Sigmoid colon (tissue), 6 donors: ENCODE measurements at regions not wholly inside any gene's neighbourhood (a gene's known extent, or its start where the extent isn't known, plus 50 kb on each side); places are given as distances from the start of the nearest gene placed in this dataset.

Experiments
- DNase-seq: peaks from one replicate; pipeline ENCODE4 v3.0.0-alpha.2; 2019
- H3K27ac ChIP-seq, 4 donors: fragments of 200-600 bp; sonication (generic); one replicate each; pipeline ENCODE4 v1.5.1; 2016 to 2019; ENCODE audit warnings: mild to moderate bottlenecking in 1 of 4
- H3K27me3 ChIP-seq, 3 donors: fragments of 200-600 bp; sonication (generic); one replicate each; pipeline ENCODE4 v1.5.1; 2019; ENCODE audit warnings: mild to moderate bottlenecking in 1 of 3
- H3K36me3 ChIP-seq, 4 donors: fragments of 200-600 bp; sonication (generic); one replicate each; pipeline ENCODE4 v1.5.1; 2016 to 2019
- H3K4me1 ChIP-seq, 4 donors: fragments of 200-600 bp; sonication (generic); one replicate each; pipeline ENCODE4 v1.5.1; 2017 to 2019
- H3K4me3 ChIP-seq, 4 donors: fragments of 200-600 bp; sonication (generic); one replicate each; pipeline ENCODE4 v1.5.1; 2017 to 2019; ENCODE audit warnings: mild to moderate bottlenecking in 2 of 4, moderate library complexity in 1 of 4
- H3K9me3 ChIP-seq, 4 donors: fragments of 200-600 bp in 3 of 4; sonication (generic) in 3 of 4; one replicate each; pipeline versions ENCODE4 v1.5.1 to v1.6.1; 2013 to 2019
- EP300 ChIP-seq, 4 donors: sonication (generic); formaldehyde crosslinking; IDR thresholded peaks; one replicate each; pipeline ENCODE4 v1.6.1; 2017; ENCODE audit warnings: antibody characterized with exemption in 4 of 4
- POLR2A ChIP-seq, 2 donors: fragments of 450-650 bp; IDR thresholded peaks; one replicate each; pipeline ENCODE4 v1.6.1; 2016; ENCODE audit warnings: antibody characterized with exemption in 2 of 2, mild to moderate bottlenecking in 2 of 2, moderate library complexity in 2 of 2
- POLR2AphosphoS5 ChIP-seq, 4 donors: sonication (generic); formaldehyde crosslinking; IDR thresholded peaks; one replicate each; pipeline ENCODE4 v1.6.1; 2017; ENCODE audit warnings: antibody characterized with exemption in 4 of 4
- WGBS, 2 donors: extraction: QIAGEN DNeasy Blood & Tissue Kit; methylation state at CpG; one replicate each; pipeline ENCODE4 v1.1.7; 2013; 5-methylcytosine and 5-hydroxymethylcytosine counted together
- intact Hi-C: fragments of 100-400 bp; cut with DNase I; formaldehyde crosslinking; loops from one replicate; pipeline ENCODE4 v1.15.1; 2023
- TF ChIP-seq, protein P1 (sequence below), 4 experiments: fragments of 450-650 bp in 3 of 4; fragments of 200-600 bp in 1 of 4; IDR thresholded peaks; one replicate each; pipeline ENCODE4 v1.5.1; 2016 to 2019; ENCODE audit warnings: antibody characterized with exemption in 4 of 4, mild to moderate bottlenecking in 3 of 4, moderate library complexity in 2 of 4
- donor health status: healthy with polysubstance abuse.
- donor health status: healthy.

DNA sequence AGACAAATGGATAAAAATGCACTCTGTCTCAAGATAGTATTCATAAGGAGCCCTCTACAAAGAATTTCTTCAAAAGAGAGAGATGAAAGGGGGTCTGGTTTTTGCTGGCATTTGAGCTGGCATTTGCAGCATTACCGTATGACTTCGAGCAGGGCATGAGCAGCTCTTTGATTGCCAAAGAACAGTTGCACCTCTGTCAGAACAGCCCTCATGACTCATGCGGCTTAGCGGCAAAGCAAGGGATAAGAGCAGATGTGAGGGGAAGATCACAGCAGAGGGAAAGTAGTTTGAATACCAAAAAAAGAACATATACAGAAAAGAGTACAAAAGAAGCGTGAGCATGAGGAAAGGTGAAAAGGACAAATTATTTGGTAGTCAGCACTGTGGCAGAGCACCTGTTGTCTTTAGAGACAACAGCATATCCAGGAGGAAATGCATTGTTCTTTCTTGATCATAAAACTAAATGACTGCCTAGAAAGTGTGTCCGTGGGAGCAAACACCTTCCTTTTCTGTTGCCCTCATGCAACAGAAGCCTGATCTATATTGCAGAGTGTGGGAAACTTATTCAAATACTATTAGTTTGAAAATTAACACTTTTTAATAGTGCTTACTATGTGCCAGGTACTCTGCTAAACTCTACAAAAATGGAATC, 80.5 kb upstream of the SLC24A5 start:
- WGBS, 2 donors: 11 to 45% methylated on average over 6 of the region's 6 CpGs
- H3K36me3 ChIP-seq: no peaks in the 10 kb centered on the region
- H3K4me3 ChIP-seq: no peak overlapping the region
- DNase-seq: no peak
- H3K9me3 ChIP-seq: no peaks in the 10 kb centered on the region
- intact Hi-C loops: no loop called here
- peak overlapping the region in 1 of 4 donors; percentile 57 for H3K27ac ChIP-seq
- H3K27me3 ChIP-seq: no peaks in the 10 kb centered on the region
- peaks cover 0 to 23% (median 21%) of the 10 kb centered on the region in 4 donors for H3K4me1 ChIP-seq
- TF ChIP-seq EP300 (IDR thresholded peaks at IDR 0.05): no peak
- TF ChIP-seq POLR2A (IDR thresholded peaks at IDR 0.05): no peak
- no peak for TF ChIP-seq POLR2AphosphoS5 (IDR thresholded peaks at IDR 0.05)
- TF ChIP-seq, protein P1, sequence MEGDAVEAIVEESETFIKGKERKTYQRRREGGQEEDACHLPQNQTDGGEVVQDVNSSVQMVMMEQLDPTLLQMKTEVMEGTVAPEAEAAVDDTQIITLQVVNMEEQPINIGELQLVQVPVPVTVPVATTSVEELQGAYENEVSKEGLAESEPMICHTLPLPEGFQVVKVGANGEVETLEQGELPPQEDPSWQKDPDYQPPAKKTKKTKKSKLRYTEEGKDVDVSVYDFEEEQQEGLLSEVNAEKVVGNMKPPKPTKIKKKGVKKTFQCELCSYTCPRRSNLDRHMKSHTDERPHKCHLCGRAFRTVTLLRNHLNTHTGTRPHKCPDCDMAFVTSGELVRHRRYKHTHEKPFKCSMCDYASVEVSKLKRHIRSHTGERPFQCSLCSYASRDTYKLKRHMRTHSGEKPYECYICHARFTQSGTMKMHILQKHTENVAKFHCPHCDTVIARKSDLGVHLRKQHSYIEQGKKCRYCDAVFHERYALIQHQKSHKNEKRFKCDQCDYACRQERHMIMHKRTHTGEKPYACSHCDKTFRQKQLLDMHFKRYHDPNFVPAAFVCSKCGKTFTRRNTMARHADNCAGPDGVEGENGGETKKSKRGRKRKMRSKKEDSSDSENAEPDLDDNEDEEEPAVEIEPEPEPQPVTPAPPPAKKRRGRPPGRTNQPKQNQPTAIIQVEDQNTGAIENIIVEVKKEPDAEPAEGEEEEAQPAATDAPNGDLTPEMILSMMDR (IDR thresholded peaks at IDR 0.05): no peak

DNA sequence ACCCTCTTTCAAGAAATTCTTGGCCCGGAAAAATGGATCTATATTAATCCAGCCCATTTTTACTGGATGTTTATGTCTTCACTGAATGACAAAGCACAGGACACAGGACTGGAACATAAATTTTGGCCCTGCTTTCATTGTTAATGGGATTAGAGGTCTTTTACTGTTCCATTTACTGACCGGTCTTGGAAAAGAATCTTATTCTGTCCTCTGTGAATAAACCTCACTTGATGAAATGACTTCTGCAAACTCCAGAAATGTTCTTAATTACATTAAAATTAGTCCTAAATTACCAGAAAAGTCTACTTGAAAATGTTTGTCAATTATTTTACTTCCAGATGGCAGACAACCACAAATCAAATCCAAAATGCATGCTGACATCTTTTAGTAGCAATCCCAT, 79.3 kb upstream of the SLC24A5 start:
- Histone ChIP-seq H3K27me3 (no peaks in the 10 kb centered on the region), H3K4me3 (no peak overlapping the region), H3K36me3 (no peaks in the 10 kb centered on the region), H3K9me3 (no peaks in the 10 kb centered on the region), H3K4me1 (peaks cover 0 to 23% (median 21%) of the 10 kb centered on the region in 4 donors), H3K27ac (peak overlapping the region in 1 of 4 donors; percentile 57)
- intact Hi-C loops: no loop called here
- TF ChIP-seq EP300 (IDR thresholded peaks at IDR 0.05) (no peak), POLR2AphosphoS5 (IDR thresholded peaks at IDR 0.05) (peak in 1 of 4 donors; percentile 33)
- DNase-seq: no peak
- WGBS, 2 donors: 73 to 91% methylated on average over 2 of the region's 2 CpGs

DNA sequence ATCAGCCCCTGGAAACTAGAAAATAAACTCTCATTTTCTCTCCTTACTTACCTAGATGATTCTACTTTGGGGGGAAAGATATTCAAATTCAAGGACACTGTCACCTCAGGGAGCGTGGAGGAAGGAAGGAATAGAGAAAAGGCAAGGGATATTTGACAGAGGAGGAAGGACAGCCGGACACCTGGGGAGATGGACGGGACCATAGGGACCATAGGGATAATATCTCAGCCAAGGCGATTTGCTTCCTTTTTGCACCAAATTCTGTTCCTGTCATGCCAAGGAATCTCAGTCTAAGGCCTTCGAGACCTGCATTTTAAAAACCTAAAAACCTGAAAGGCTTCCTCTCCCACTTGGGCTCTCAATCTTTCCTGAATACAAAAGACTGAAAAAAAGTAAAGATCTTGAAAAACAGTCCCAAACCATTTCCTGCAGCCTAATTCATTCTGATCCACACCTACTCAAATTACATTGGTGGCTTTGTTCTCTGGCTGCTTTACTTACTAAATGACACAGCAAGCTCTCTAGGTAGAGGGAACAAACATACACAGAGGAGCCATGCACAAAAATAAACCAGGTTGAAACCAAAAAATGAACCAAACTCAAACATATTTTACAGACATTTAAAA, 73.9 kb upstream of the SLC24A5 start:
- Histone ChIP-seq H3K4me1 (peaks cover 0 to 3% (median 1%) of the 10 kb centered on the region in 4 donors), H3K27me3 (no peaks in the 10 kb centered on the region), H3K36me3 (no peaks in the 10 kb centered on the region), H3K27ac (no peak overlapping the region), H3K4me3 (no peak overlapping the region), H3K9me3 (no peaks in the 10 kb centered on the region)
- no peak for DNase-seq
- TF ChIP-seq, protein P1 (IDR thresholded peaks at IDR 0.05): no peak
- intact Hi-C loops: no loop called here
- 62 to 74% methylated on average over 5 of the region's 5 CpGs for WGBS, 2 donors

DNA sequence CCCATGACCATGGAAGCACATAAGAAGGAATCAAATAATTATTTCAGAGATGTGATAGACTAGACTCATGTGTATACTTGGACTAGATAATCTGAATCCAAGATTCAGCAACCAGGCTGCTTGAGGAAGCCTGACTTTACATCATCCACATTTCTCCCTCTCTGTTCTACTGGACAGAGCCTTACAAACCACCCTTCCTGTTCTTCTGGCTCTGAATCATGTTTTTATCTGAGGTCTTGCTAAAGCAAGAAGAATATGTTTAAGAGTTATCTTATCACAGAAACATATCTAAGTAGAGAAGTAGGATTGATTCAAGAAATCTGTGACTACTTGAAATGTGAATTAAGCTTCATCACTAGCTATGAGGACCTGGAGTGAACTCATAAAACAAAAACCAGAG, 71.1 kb upstream of the SLC24A5 start:
- intact Hi-C loops: no loop called here

DNA sequence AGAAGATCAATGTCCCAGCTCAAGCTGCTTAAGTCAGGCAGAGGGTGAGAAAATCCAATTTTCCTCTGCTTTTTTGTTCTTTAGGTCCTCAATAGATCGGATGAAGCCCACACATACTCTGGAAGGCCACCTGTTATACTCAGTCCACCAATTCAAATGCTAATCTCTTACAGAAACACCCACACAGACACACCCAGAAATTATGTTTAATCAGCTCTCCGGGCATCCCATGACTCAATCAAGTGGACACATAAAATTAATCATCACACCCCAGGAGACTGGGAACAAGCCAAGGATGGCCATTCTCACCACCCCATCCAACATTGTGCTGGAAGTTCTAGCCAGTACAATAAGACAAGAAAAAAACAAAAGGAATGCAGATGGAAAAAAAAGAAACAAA, 67.8 kb upstream of the SLC24A5 start:
- intact Hi-C loops: no loop called here
- TF ChIP-seq, protein P1 (IDR thresholded peaks at IDR 0.05): no peak
- TF ChIP-seq EP300 (IDR thresholded peaks at IDR 0.05) (no peak), POLR2A (IDR thresholded peaks at IDR 0.05) (no peak), POLR2AphosphoS5 (IDR thresholded peaks at IDR 0.05) (no peak)
- H3K4me3 ChIP-seq: no peak overlapping the region
- DNase-seq: no peak
- H3K27me3 ChIP-seq: no peaks in the 10 kb centered on the region
- H3K36me3 ChIP-seq: no peaks in the 10 kb centered on the region
- H3K9me3 ChIP-seq: no peaks in the 10 kb centered on the region
- no peak overlapping the region for H3K27ac ChIP-seq
- WGBS, 2 donors: 33 to 63% methylated on average over 2 of the region's 2 CpGs
- no peaks in the 10 kb centered on the region for H3K4me1 ChIP-seq

More for the DNA sequence above, 71.1 kb upstream of the SLC24A5 start:
- TF ChIP-seq EP300 (IDR thresholded peaks at IDR 0.05): no peak
- TF ChIP-seq, protein P1 (IDR thresholded peaks at IDR 0.05): no peak
- no peak for TF ChIP-seq POLR2A (IDR thresholded peaks at IDR 0.05)
- no peak for TF ChIP-seq POLR2AphosphoS5 (IDR thresholded peaks at IDR 0.05)
- Histone ChIP-seq H3K9me3 (no peaks in the 10 kb centered on the region), H3K36me3 (no peaks in the 10 kb centered on the region), H3K4me1 (no peaks in the 10 kb centered on the region), H3K27ac (no peak overlapping the region), H3K4me3 (no peak overlapping the region), H3K27me3 (no peaks in the 10 kb centered on the region)
- no peak for DNase-seq
